ENCODE measurements at regions not wholly inside any gene's neighbourhood (a gene's known extent, or its start where the extent isn't known, plus 50 kb on each side); places are given as distances from the start of the nearest gene placed in this dataset.

DNA sequence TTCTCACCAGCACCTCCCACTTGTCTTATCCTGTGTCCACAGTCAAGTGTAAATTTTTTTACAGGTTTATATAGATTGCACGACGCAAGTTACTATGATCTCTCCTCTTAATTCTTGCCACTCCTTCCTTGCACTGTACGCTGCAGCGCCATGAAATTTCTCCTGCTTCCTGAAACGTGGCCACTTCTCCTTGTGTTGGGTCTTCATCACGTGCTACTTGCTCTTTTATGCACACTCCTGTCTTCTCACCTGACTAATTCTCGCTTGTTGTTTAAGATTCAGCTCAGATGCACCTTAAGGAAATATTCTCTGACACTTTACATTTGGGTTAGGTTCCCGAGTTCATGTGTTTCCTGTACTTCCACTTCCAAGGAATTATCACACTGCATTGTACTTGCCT is 76.5 kb upstream of the ODAD2 start:
- Mint-ChIP-seq H3K36me3 (no peaks in the 10 kb centered on the region), H3K4me1 (ENCODE audit: unreplicated experiment) (no peaks in the 10 kb centered on the region), H3K9me3 (no peaks in the 10 kb centered on the region), H3K4me3 (no peak overlapping the region), H3K27me3 (no peaks in the 10 kb centered on the region), H3K27ac (no peak overlapping the region)
- TF ChIP-seq, protein P1, sequence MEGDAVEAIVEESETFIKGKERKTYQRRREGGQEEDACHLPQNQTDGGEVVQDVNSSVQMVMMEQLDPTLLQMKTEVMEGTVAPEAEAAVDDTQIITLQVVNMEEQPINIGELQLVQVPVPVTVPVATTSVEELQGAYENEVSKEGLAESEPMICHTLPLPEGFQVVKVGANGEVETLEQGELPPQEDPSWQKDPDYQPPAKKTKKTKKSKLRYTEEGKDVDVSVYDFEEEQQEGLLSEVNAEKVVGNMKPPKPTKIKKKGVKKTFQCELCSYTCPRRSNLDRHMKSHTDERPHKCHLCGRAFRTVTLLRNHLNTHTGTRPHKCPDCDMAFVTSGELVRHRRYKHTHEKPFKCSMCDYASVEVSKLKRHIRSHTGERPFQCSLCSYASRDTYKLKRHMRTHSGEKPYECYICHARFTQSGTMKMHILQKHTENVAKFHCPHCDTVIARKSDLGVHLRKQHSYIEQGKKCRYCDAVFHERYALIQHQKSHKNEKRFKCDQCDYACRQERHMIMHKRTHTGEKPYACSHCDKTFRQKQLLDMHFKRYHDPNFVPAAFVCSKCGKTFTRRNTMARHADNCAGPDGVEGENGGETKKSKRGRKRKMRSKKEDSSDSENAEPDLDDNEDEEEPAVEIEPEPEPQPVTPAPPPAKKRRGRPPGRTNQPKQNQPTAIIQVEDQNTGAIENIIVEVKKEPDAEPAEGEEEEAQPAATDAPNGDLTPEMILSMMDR (conservative IDR thresholded peaks at IDR 0.05): no peak
- no peak for DNase-seq (ENCODE audit: extremely low spot score, unreplicated experiment)

DNA sequence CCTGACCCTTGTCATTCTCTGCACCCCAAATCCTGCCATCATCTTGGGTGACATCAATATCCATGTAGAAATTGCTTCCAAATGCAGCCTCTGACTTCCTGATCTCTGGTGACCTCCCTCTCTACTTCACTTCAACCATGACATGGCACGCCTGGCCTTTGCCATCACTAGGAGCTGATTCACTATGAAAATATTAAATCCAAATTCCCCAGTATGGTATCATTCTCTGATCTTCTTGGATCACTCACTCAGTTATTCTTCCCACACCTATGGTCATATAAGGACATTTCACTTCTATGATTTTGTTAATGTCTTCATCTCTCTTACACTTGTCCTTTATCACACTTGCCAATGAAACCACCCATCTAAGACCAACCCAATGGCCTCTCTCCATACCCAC is 73.7 kb upstream of the ODAD2 start:
- H3K27ac Mint-ChIP-seq: no peak overlapping the region
- H3K36me3 Mint-ChIP-seq: no peaks in the 10 kb centered on the region
- no peak overlapping the region for H3K4me3 Mint-ChIP-seq
- H3K4me1 Mint-ChIP-seq (ENCODE audit: unreplicated experiment): no peaks in the 10 kb centered on the region
- no peaks in the 10 kb centered on the region for H3K9me3 Mint-ChIP-seq
- H3K27me3 Mint-ChIP-seq: no peaks in the 10 kb centered on the region
- TF ChIP-seq, protein P1 (conservative IDR thresholded peaks at IDR 0.05): no peak
- DNase-seq (ENCODE audit: extremely low spot score, unreplicated experiment): no peak

DNA sequence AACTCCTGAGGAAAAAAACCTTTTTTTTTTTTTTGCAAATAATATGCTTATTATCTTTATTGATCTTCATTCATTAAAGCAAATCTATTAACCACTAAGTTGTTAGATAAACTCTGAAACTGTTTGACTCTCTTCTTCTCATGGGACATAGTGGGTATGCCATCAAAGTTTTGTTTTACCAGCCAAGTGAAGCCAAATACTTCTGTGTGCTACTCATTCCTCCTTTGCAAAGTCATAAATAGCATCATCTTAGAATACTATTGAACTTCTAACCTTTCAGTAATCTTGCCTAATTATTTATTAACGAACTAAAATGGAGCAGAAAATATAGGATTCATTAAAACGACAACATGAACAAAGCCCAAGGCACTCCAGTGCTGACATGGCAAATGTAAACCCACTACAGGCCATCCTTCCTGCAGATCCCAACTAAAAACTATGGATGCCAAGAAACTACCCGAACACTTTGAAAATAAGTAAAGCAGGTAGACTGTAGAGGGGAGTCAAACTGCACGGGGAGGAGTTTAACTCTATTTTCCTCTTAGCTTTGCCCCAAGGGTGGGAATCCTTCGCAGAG is 61.2 kb upstream of the ODAD2 start:
- Mint-ChIP-seq H3K4me1 (ENCODE audit: unreplicated experiment) (no peaks in the 10 kb centered on the region), H3K9me3 (no peaks in the 10 kb centered on the region), H3K27ac (no peak overlapping the region), H3K4me3 (no peak overlapping the region), H3K36me3 (no peaks in the 10 kb centered on the region), H3K27me3 (no peaks in the 10 kb centered on the region)
- DNase-seq (ENCODE audit: extremely low spot score, unreplicated experiment): no peak
- TF ChIP-seq, protein P1 (conservative IDR thresholded peaks at IDR 0.05): no peak

DNA sequence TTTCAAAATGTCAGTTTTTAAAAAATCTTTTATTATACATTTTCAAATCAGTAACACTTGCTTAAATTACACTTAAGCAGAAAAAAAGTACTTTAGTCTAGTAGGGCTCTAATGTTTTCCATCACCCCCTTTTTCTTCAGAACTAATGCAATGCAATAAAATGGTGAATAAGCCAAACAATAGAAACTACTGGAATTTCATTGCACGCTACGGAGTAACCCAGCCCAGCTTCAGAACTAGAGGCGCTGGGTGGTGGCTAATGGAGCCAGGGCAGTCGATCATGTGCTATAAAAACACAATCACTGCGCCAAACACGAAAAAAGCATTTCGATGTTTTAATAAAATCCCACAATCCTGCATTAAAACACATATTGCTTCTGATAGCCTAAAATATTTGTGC is 59.9 kb upstream of the ODAD2 start:
- Mint-ChIP-seq H3K27me3 (no peaks in the 10 kb centered on the region), H3K4me1 (ENCODE audit: unreplicated experiment) (no peaks in the 10 kb centered on the region), H3K36me3 (no peaks in the 10 kb centered on the region), H3K4me3 (no peak overlapping the region), H3K27ac (no peak overlapping the region), H3K9me3 (no peaks in the 10 kb centered on the region)
- no peak for DNase-seq (ENCODE audit: extremely low spot score, unreplicated experiment)
- TF ChIP-seq, protein P1 (conservative IDR thresholded peaks at IDR 0.05): no peak

DNA sequence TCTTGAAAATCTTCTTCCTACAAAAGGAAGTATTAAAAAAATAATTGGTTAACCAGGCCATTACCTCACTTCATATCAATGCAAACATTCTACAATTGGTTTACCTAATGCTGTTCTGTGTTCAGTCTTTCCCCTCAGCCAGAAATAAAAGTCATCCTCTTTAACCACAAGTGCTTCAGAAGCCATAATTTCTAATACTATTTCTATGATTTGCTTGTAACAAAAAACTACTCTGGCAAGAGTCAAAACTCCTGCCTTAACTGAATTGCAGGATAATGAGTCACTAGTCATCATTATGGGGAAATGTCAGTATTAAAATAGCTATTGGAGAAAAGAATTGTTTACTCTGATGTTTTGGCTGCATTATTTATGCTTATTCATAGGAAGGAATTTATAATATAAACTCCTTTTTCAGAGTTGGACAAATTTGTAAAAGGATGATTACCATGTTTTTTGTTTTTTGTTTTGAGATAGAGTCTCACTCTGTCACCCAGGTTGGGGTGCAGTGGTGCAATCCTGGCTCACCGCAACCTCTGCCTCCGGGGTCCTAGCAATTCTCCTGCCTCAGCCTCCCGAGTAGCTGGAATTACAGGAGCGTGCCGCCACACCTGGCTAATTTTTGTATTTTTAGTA is 55.5 kb upstream of the ODAD2 start:
- no peak overlapping the region for H3K27ac Mint-ChIP-seq
- H3K9me3 Mint-ChIP-seq: no peaks in the 10 kb centered on the region
- DNase-seq (ENCODE audit: extremely low spot score, unreplicated experiment): no peak

More for the DNA sequence above, 55.5 kb upstream of the ODAD2 start:
- TF ChIP-seq, protein P1 (conservative IDR thresholded peaks at IDR 0.05): no peak
- Mint-ChIP-seq H3K36me3 (no peaks in the 10 kb centered on the region), H3K4me1 (ENCODE audit: unreplicated experiment) (no peaks in the 10 kb centered on the region), H3K27me3 (no peaks in the 10 kb centered on the region), H3K4me3 (no peak overlapping the region)

All from type B pancreatic cell (in vitro differentiated cells).